ENCODE measurements at regions not wholly inside any gene's neighbourhood (a gene's known extent, or its start where the extent isn't known, plus 50 kb on each side); places are given as distances from the start of the nearest gene placed in this dataset.

DNA sequence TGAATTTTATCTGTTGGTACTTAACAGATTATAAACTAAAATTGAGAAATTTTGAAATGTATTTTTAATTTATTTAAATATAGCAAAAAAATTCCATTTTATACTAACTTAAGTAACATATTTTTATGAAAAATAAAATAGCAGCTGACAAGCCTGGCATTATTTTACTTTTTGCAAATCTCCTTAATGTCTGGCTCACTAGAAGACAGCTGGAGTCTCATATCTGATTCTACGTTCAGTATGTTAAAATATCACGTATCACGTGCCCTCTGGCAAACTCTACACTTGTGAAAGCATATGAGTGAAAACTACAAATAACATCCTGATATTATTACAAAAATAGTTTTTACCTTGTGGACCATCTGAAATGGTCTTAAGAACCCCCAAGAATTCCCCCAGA is 513.2 kb upstream of the NBEA start:
- Histone ChIP-seq H3K9ac (ENCODE audit: low read depth, low read length, poor library complexity, severe bottlenecking) (no peak overlapping the region), H3K9me3 (ENCODE audit: insufficient read depth, low read depth, low read length) (no peaks in the 10 kb centered on the region), H3F3A (ENCODE audit: low read depth) (no peaks in the 10 kb centered on the region), H3K27me3 (ENCODE audit: insufficient read depth, low read length, poor library complexity, severe bottlenecking) (no peaks in the 10 kb centered on the region), H3K9me2 (replicated peaks; ENCODE audit: low read depth, low read length) (no peaks in the 10 kb centered on the region), H3K36me3 (ENCODE audit: insufficient read depth, low read length) (no peaks in the 10 kb centered on the region), H3K4me3 (ENCODE audit: low read length, poor library complexity, severe bottlenecking) (no peak overlapping the region), H3K4me1 (ENCODE audit: insufficient read depth, low read length, poor library complexity, severe bottlenecking) (no peaks in the 10 kb centered on the region), H4K20me1 (ENCODE audit: insufficient read depth, low read length, poor library complexity, severe bottlenecking) (no peaks in the 10 kb centered on the region), H2AFZ (ENCODE audit: low read length) (no peak overlapping the region), H3K79me2 (ENCODE audit: insufficient read depth, low read length) (no peaks in the 10 kb centered on the region), H3K4me2 (ENCODE audit: low read depth, low read length, poor library complexity, severe bottlenecking) (no peak overlapping the region)
- no peak for TF ChIP-seq CTCF (conservative IDR thresholded peaks at IDR 0.05; ENCODE audit: low read length)

DNA sequence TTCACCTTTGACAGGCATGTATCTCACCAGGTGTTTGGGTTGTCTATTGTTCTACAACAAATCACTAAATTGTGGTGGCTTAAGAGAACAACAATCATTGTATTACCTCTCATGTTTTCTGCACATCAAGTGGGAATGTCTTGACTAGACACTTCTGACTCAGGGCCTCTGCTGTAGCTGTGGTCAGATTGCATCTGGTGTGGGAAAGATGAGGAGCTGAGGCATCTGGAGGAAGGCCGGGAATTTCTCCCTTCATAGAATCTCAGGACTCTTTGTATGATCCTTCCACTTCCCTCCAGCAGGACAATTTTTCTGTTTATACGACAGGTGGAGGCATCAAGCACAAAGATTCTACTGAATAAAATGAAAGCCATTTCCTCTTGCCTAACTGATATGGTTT is 511.8 kb upstream of the NBEA start:
- TF ChIP-seq CTCF (conservative IDR thresholded peaks at IDR 0.05; ENCODE audit: low read length) (no peak), EZH2phosphoT487 (IDR thresholded peaks at IDR 0.05; ENCODE audit: borderline replicate concordance) (no peak)

DNA sequence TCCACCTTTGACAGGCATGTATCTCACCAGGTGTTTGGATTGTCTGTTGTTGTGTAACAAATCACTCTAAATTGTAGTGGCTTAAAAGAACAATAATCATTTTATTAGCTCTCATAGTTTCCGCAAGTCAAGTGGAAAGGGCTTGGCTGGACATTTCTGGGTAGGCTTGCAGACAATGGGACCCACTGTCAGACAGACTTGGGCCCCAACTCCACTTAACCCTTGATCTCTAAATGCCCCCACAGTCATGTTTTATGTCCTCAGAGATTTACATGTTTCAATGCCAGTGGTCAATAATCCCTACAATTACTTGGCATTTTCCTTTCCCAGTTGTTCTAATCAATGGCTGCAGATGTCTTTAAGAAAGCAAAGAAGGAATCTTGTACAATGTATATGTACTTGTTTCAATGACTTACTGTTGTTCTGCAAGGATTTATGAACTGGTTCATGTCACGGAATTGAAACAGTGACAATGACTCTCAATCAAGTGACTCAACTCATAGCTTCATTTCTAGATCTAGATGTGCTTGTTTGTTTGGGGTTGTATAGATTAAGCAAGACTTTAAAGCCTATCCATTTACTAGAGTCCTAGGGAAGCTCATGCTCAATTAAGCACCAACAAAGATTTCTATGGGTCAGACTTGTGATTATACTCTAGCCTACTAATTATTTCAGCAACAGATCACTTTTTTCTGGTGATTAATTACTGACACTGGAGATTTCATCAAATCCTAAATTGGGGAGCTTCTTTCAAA is 510.1 kb upstream of the NBEA start:
- Histone ChIP-seq H3K27me3 (ENCODE audit: insufficient read depth, low read length, poor library complexity, severe bottlenecking) (no peaks in the 10 kb centered on the region), H3K36me3 (ENCODE audit: insufficient read depth, low read length) (no peaks in the 10 kb centered on the region), H3K9me2 (replicated peaks; ENCODE audit: low read depth, low read length) (no peaks in the 10 kb centered on the region), H3K4me3 (ENCODE audit: low read length, poor library complexity, severe bottlenecking) (no peak overlapping the region), H3K4me1 (ENCODE audit: insufficient read depth, low read length, poor library complexity, severe bottlenecking) (no peaks in the 10 kb centered on the region), H3K9me3 (ENCODE audit: insufficient read depth, low read depth, low read length) (peaks cover 2% of the 10 kb centered on the region; the same call in 1 of the 2 replicates), H4K20me1 (ENCODE audit: insufficient read depth, low read length, poor library complexity, severe bottlenecking) (no peaks in the 10 kb centered on the region), H3F3A (ENCODE audit: low read depth) (no peaks in the 10 kb centered on the region), H3K9ac (ENCODE audit: low read depth, low read length, poor library complexity, severe bottlenecking) (no peak overlapping the region), H3K79me2 (ENCODE audit: insufficient read depth, low read length) (no peaks in the 10 kb centered on the region), H2AFZ (ENCODE audit: low read length) (no peak overlapping the region), H3K4me2 (ENCODE audit: low read depth, low read length, poor library complexity, severe bottlenecking) (no peak overlapping the region)
- no peak for TF ChIP-seq EZH2phosphoT487 (IDR thresholded peaks at IDR 0.05; ENCODE audit: borderline replicate concordance)
- TF ChIP-seq CTCF (conservative IDR thresholded peaks at IDR 0.05; ENCODE audit: low read length): no peak

More for the DNA sequence above, 511.8 kb upstream of the NBEA start:
- no peaks in the 10 kb centered on the region for H3K79me2 ChIP-seq (ENCODE audit: insufficient read depth, low read length)
- no peak overlapping the region for H3K9ac ChIP-seq (ENCODE audit: low read depth, low read length, poor library complexity, severe bottlenecking)
- H2AFZ ChIP-seq (ENCODE audit: low read length): no peak overlapping the region
- peaks cover under 1% of the 10 kb centered on the region; the same call in 1 of the 2 replicates for H3K9me3 ChIP-seq (ENCODE audit: insufficient read depth, low read depth, low read length)
- H3K4me2 ChIP-seq (ENCODE audit: low read depth, low read length, poor library complexity, severe bottlenecking): no peak overlapping the region
- H3K4me1 ChIP-seq (ENCODE audit: insufficient read depth, low read length, poor library complexity, severe bottlenecking): no peaks in the 10 kb centered on the region
- no peaks in the 10 kb centered on the region for H4K20me1 ChIP-seq (ENCODE audit: insufficient read depth, low read length, poor library complexity, severe bottlenecking)
- no peaks in the 10 kb centered on the region for H3K36me3 ChIP-seq (ENCODE audit: insufficient read depth, low read length)
- H3K9me2 ChIP-seq (replicated peaks; ENCODE audit: low read depth, low read length): no peaks in the 10 kb centered on the region
- H3K4me3 ChIP-seq (ENCODE audit: low read length, poor library complexity, severe bottlenecking): no peak overlapping the region
- no peaks in the 10 kb centered on the region for H3K27me3 ChIP-seq (ENCODE audit: insufficient read depth, low read length, poor library complexity, severe bottlenecking)
- H3F3A ChIP-seq (ENCODE audit: low read depth): no peaks in the 10 kb centered on the region
